MG63 (cell line): ENCODE measurements at regions not wholly inside any gene's neighbourhood (a gene's known extent, or its start where the extent isn't known, plus 50 kb on each side); places are given as distances from the start of the nearest gene placed in this dataset.
"Not testable (repeated sequence)": the region's sequence is repeated elsewhere in the genome, so short reads cannot be mapped to it uniquely, and the experiment has no call there.

Source experiments
- DNase-seq: peaks from one replicate; pipeline ENCODE4 v3.0.0-alpha.2; 2020
- H3K27me3 ChIP-seq: fragments of 250-450 bp; sonication (Bioruptor Pico); 2 replicates; pipeline ENCODE4 v1.5.1; 2020; ENCODE audit warnings: mild to moderate bottlenecking, moderate library complexity
- H3K36me3 ChIP-seq: fragments of 250-450 bp; sonication (Bioruptor Pico); 2 replicates; pipeline ENCODE4 v1.5.1; 2020; ENCODE audit warnings: mild to moderate bottlenecking, moderate library complexity
- H3K4me3 ChIP-seq: fragments of 250-450 bp; sonication (Bioruptor Pico); 2 replicates; pipeline ENCODE4 v1.5.1; 2020; ENCODE audit warnings: mild to moderate bottlenecking, moderate library complexity
- H3K9me3 ChIP-seq: fragments of 250-450 bp; sonication (Bioruptor Pico); 2 replicates; pipeline ENCODE4 v1.5.1; 2020; ENCODE audit warnings: mild to moderate bottlenecking, moderate library complexity

GRCh38 chr6:84587994-84588696, 176.3 kb downstream of the TBX18 start:
- not testable (repeated sequence) for H3K4me3 ChIP-seq, H3K36me3 ChIP-seq, H3K9me3 ChIP-seq, DNase-seq, H3K27me3 ChIP-seq

GRCh38 chr6:84587202-84587940, 177.0 kb downstream of the TBX18 start:
- H3K4me3 ChIP-seq, H3K27me3 ChIP-seq, H3K9me3 ChIP-seq, DNase-seq, H3K36me3 ChIP-seq: not testable (repeated sequence)

GRCh38 chr6:84583784-84584183, 180.6 kb downstream of the TBX18 start:
- Histone ChIP-seq H3K36me3 (no peaks in the 10 kb centered on the region), H3K9me3 (no peaks in the 10 kb centered on the region), H3K27me3 (no peaks in the 10 kb centered on the region), H3K4me3 (no peak overlapping the region)
- no peak for DNase-seq

- no peaks in the 10 kb centered on the region for H3K9me3 ChIP-seq
- no peaks in the 10 kb centered on the region for H3K36me3 ChIP-seq
- H3K27me3 ChIP-seq: no peaks in the 10 kb centered on the region
- H3K4me3 ChIP-seq: no peak overlapping the region
- DNase-seq: no peak
Measured at GRCh38 chr6:84582997-84583396, 181.4 kb downstream of the TBX18 start.

GRCh38 chr6:84581494-84582259, 182.7 kb downstream of the TBX18 start:
- H3K36me3 ChIP-seq: no peaks in the 10 kb centered on the region
- no peaks in the 10 kb centered on the region for H3K9me3 ChIP-seq
- DNase-seq: no peak
- H3K27me3 ChIP-seq: no peaks in the 10 kb centered on the region
- no peak overlapping the region for H3K4me3 ChIP-seq

- no peaks in the 10 kb centered on the region for H3K27me3 ChIP-seq
- H3K4me3 ChIP-seq: no peak overlapping the region
- no peak for DNase-seq
- H3K9me3 ChIP-seq: no peaks in the 10 kb centered on the region
- H3K36me3 ChIP-seq: no peaks in the 10 kb centered on the region
Measured at GRCh38 chr6:84579404-84579803, 185.0 kb downstream of the TBX18 start.

- Histone ChIP-seq H3K27me3 (no peaks in the 10 kb centered on the region), H3K9me3 (no peaks in the 10 kb centered on the region), H3K4me3 (no peak overlapping the region), H3K36me3 (no peaks in the 10 kb centered on the region)
- no peak for DNase-seq
Measured at GRCh38 chr6:84576029-84576428, 188.4 kb downstream of the TBX18 start.

GRCh38 chr6:84575264-84575663, 189.1 kb downstream of the TBX18 start:
- DNase-seq: no peak
- H3K36me3 ChIP-seq: no peaks in the 10 kb centered on the region
- H3K27me3 ChIP-seq: no peaks in the 10 kb centered on the region
- no peak overlapping the region for H3K4me3 ChIP-seq
- no peaks in the 10 kb centered on the region for H3K9me3 ChIP-seq

- DNase-seq: no peak
- H3K27me3 ChIP-seq: no peaks in the 10 kb centered on the region
- H3K9me3 ChIP-seq: no peaks in the 10 kb centered on the region
- H3K4me3 ChIP-seq: no peak overlapping the region
- H3K36me3 ChIP-seq: no peaks in the 10 kb centered on the region
Measured at GRCh38 chr6:84569882-84570281, 194.5 kb downstream of the TBX18 start.

- no peak for DNase-seq
- Histone ChIP-seq H3K27me3 (no peaks in the 10 kb centered on the region), H3K9me3 (no peaks in the 10 kb centered on the region)
Measured at GRCh38 chr6:84568971-84569370, 195.4 kb downstream of the TBX18 start.

GRCh38 chr6:84565718-84566117, 198.7 kb downstream of the TBX18 start:
- H3K36me3 ChIP-seq, H3K9me3 ChIP-seq, H3K27me3 ChIP-seq, H3K4me3 ChIP-seq, DNase-seq: not testable (repeated sequence)

More at GRCh38 chr6:84568971-84569370, 195.4 kb downstream of the TBX18 start:
- H3K4me3 ChIP-seq: no peak overlapping the region
- no peaks in the 10 kb centered on the region for H3K36me3 ChIP-seq

GRCh38 chr6:84560436-84561390, 203.7 kb downstream of the TBX18 start:
- Histone ChIP-seq H3K9me3 (no peaks in the 10 kb centered on the region), H3K27me3 (no peaks in the 10 kb centered on the region), H3K4me3 (no peak overlapping the region), H3K36me3 (no peaks in the 10 kb centered on the region)
- DNase-seq: no peak

GRCh38 chr6:84556541-84557335, 207.7 kb downstream of the TBX18 start:
- no peak overlapping the region for H3K4me3 ChIP-seq
- H3K27me3 ChIP-seq: no peaks in the 10 kb centered on the region
- no peaks in the 10 kb centered on the region for H3K9me3 ChIP-seq
- DNase-seq: no peak
- H3K36me3 ChIP-seq: no peaks in the 10 kb centered on the region

GRCh38 chr6:84554706-84555105, 209.7 kb downstream of the TBX18 start:
- DNase-seq: no peak
- no peaks in the 10 kb centered on the region for H3K36me3 ChIP-seq
- no peaks in the 10 kb centered on the region for H3K27me3 ChIP-seq
- H3K4me3 ChIP-seq: no peak overlapping the region
- no peaks in the 10 kb centered on the region for H3K9me3 ChIP-seq

- Histone ChIP-seq H3K27me3 (no peaks in the 10 kb centered on the region), H3K36me3 (no peaks in the 10 kb centered on the region)
- DNase-seq: no peak
Measured at GRCh38 chr6:84554074-84554473, 210.3 kb downstream of the TBX18 start.

GRCh38 chr6:84553527-84553926, 210.9 kb downstream of the TBX18 start:
- Histone ChIP-seq H3K9me3 (no peaks in the 10 kb centered on the region), H3K36me3 (no peaks in the 10 kb centered on the region), H3K4me3 (no peak overlapping the region), H3K27me3 (no peaks in the 10 kb centered on the region)
- DNase-seq: no peak

More at GRCh38 chr6:84554074-84554473, 210.3 kb downstream of the TBX18 start:
- Histone ChIP-seq H3K4me3 (no peak overlapping the region), H3K9me3 (no peaks in the 10 kb centered on the region)
